ENCODE measurements at regions not wholly inside any gene's neighbourhood (a gene's known extent, or its start where the extent isn't known, plus 50 kb on each side); places are given as distances from the start of the nearest gene placed in this dataset.

DNA sequence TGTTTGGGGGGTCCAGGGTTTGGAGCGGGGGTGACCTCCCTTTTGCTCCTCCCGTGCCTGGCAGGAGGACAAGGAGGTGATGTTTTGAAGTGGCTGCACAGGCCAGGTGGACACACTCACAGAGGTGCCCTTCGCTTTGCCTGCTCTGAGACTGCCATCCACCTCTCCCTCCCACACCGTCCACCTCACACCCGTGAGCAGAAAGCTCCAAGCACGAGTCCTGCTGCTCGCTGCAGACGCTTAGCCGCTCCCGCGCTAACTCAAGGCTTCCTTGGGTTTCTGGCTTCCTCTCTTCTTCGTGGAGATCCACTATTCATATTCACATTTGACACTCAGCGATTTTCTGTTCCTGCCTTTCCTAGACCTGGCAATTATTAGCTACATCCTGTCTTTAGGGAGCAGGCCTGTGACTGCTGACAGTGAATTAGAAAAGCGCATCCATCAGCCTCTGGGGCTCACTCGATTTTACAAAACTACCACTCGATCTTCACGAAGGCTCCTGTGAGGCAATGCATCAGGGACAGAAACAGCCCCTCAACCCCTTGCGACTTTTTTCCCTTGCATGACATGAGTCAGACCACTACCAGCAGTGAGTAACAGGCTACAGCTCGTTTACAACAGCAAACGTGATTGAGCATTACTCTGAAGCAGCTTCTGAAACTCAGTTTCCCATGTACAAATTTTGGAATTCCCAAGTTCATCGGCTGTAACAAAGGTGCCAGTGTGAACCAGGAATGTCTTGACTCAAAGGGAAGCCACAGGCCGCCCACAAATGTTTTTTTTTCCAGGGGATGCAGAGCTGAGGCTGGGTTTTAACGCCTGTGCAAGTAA lies 238.7 kb upstream of the SOX11 start:
- H3K4me1 ChIP-seq, result no peaks in the 10 kb centered on the region
- no peak for DNase-seq
- TF ChIP-seq, protein P1, sequence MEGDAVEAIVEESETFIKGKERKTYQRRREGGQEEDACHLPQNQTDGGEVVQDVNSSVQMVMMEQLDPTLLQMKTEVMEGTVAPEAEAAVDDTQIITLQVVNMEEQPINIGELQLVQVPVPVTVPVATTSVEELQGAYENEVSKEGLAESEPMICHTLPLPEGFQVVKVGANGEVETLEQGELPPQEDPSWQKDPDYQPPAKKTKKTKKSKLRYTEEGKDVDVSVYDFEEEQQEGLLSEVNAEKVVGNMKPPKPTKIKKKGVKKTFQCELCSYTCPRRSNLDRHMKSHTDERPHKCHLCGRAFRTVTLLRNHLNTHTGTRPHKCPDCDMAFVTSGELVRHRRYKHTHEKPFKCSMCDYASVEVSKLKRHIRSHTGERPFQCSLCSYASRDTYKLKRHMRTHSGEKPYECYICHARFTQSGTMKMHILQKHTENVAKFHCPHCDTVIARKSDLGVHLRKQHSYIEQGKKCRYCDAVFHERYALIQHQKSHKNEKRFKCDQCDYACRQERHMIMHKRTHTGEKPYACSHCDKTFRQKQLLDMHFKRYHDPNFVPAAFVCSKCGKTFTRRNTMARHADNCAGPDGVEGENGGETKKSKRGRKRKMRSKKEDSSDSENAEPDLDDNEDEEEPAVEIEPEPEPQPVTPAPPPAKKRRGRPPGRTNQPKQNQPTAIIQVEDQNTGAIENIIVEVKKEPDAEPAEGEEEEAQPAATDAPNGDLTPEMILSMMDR (IDR thresholded peaks at IDR 0.05; ENCODE audit: borderline replicate concordance), result no peak
- H3K27me3 ChIP-seq (ENCODE audit: low read depth), result no peaks in the 10 kb centered on the region
- intact Hi-C loops (cut with micrococcal nuclease), result no loop called here
- no peaks in the 10 kb centered on the region for H3K36me3 ChIP-seq
- no peaks in the 10 kb centered on the region for H3K9me3 ChIP-seq (replicated peaks)
- no peak overlapping the region for H3K27ac ChIP-seq (replicated peaks)
- H3K4me3 ChIP-seq, result no peak overlapping the region

DNA sequence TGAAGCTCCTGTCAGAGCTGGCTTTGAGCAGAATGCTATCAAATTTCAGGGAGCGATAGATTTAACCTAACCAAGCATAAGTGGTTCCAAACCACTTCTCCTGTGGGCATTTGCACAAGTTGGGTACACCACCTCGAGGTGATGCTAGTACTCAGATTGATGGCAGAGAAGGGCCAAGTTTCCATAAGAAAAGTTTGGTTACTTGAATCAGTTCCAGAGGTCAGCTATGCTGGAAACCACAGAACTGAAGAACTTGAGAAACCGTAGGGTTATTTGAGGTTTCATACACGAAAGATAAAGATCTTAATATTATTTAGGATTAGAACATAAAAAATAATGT lies 238.2 kb upstream of the SOX11 start:
- no peaks in the 10 kb centered on the region for H3K36me3 ChIP-seq
- intact Hi-C loops (cut with micrococcal nuclease), result no loop called here
- no peak overlapping the region for H3K4me3 ChIP-seq
- no peaks in the 10 kb centered on the region for H3K4me1 ChIP-seq
- TF ChIP-seq, protein P1 (IDR thresholded peaks at IDR 0.05; ENCODE audit: borderline replicate concordance), result no peak
- DNase-seq, result no peak
- H3K27ac ChIP-seq (replicated peaks), result no peak overlapping the region
- peaks cover 2% of the 10 kb centered on the region for H3K27me3 ChIP-seq (ENCODE audit: low read depth)
- no peaks in the 10 kb centered on the region for H3K9me3 ChIP-seq (replicated peaks)

DNA sequence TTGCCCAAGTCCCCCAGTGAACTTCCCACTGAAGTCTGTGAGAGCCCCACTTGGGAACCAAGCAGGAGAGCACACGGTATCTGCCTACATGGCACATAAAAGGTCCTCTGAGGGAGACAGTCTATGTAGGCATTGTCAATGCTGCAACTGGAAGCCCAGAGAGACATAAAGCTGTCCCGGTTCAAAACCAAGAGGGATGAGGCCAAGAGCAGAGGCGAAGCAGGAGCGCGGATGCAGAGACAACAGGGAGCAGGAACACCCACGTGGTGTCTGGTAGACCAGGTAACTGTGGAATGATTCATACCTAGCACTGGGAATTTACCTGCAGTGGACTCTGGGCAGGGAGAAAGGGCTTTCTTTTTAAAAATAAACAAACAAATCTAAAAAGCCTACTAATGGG lies 233.1 kb upstream of the SOX11 start:
- H3K4me1 ChIP-seq, result no peaks in the 10 kb centered on the region
- no peak for DNase-seq
- TF ChIP-seq, protein P1 (IDR thresholded peaks at IDR 0.05; ENCODE audit: borderline replicate concordance), result no peak
- no peaks in the 10 kb centered on the region for H3K36me3 ChIP-seq
- no peaks in the 10 kb centered on the region for H3K9me3 ChIP-seq (replicated peaks)
- intact Hi-C loops (cut with micrococcal nuclease), result no loop called here
- no peak overlapping the region for H3K27ac ChIP-seq (replicated peaks)
- H3K27me3 ChIP-seq (ENCODE audit: low read depth), result peaks cover 13% of the 10 kb centered on the region
- H3K4me3 ChIP-seq, result no peak overlapping the region

DNA sequence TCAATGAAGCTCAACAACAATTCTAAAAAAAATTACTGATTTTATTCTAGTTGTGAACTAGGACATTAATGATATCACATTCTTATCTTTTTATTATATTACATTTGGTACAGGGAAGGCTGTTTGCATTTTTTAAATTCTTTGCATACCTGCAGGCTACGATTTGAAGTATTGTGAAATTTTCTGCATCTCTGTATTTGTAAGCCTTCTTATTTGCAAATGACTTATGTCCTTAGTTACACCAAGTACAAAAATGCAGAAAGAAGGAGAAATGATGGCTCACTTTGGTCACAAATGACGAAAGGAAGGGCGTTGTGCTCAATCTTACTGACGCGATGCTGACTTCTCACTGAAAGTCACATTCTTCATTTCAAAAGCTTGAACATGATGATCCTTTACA lies 227.5 kb upstream of the SOX11 start:
- Histone ChIP-seq H3K4me3 (no peak overlapping the region), H3K27me3 (ENCODE audit: low read depth) (peaks cover 15% of the 10 kb centered on the region), H3K27ac (replicated peaks) (no peak overlapping the region), H3K36me3 (no peaks in the 10 kb centered on the region), H3K9me3 (replicated peaks) (no peaks in the 10 kb centered on the region), H3K4me1 (no peaks in the 10 kb centered on the region)
- intact Hi-C loops (cut with micrococcal nuclease), result no loop called here
- no peak for DNase-seq
- TF ChIP-seq, protein P1 (IDR thresholded peaks at IDR 0.05; ENCODE audit: borderline replicate concordance), result no peak

DNA sequence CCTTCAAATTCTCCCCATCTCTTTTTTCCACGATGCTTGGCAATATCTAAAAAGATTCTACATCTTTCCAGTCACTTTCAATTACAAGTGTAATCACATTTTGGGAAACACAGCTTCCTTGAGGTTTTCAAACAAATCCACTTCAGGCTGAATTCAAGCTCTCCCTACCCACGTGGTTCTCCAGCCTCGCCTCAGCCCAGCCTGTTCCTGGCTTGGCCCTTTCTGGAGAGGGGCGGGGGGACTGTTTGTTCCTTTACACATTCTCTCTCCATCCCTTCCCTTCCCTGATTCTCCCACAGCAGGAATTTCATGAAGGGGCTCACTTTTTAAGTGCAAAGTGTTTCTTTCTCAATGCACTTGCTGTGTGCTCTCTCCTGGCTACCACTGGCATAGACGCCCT lies 226.3 kb upstream of the SOX11 start:
- intact Hi-C loops (cut with micrococcal nuclease), result no loop called here
- no peak for DNase-seq
- no peaks in the 10 kb centered on the region for H3K4me1 ChIP-seq
- TF ChIP-seq, protein P1 (IDR thresholded peaks at IDR 0.05; ENCODE audit: borderline replicate concordance), result no peak
- H3K27me3 ChIP-seq (ENCODE audit: low read depth), result peaks cover 14% of the 10 kb centered on the region
- no peak overlapping the region for H3K27ac ChIP-seq (replicated peaks)
- no peaks in the 10 kb centered on the region for H3K36me3 ChIP-seq
- H3K4me3 ChIP-seq, result no peak overlapping the region
- no peaks in the 10 kb centered on the region for H3K9me3 ChIP-seq (replicated peaks)

Measured in left ventricle myocardium inferior (tissue), 1 donor.